H1 (cell line): ENCODE measurements at regions not wholly inside any gene's neighbourhood (a gene's known extent, or its start where the extent isn't known, plus 50 kb on each side); places are given as distances from the start of the nearest gene placed in this dataset.

ENCODE experiments used
- CTCF ChIA-PET: fragments of 300-600 bp; sonication (Branson Sonifier 250); formaldehyde crosslinking; loops from one replicate; lab custom pipeline; 2021; ENCODE audit not compliant: partially characterized antibody; lab: Charles Lee
- POLR2A ChIA-PET: fragments of 300-600 bp; sonication (Branson Sonifier 250); formaldehyde crosslinking; loops from one replicate; lab custom pipeline; 2021; ENCODE audit warnings: inconsistent platforms; ENCODE audit not compliant: partially characterized antibody; lab: Charles Lee
- DNase-seq, 2 experiments: peaks; one replicate each; pipeline versions ENCODE4 v3.0.0 to v3.0.0-alpha.2; 2010 to 2022; ENCODE audit warnings: low spot score in 2 of 2, low read depth in 1 of 2, mixed read lengths in 1 of 2
- FAIRE-seq: peaks from 2 replicates; lab custom pipeline; 2011; peaks lifted over from hg19 to GRCh38; lab: Jason Lieb, UNC
- H2AFZ ChIP-seq: 2 replicates; pipeline ENCODE4 v1.8.1; 2012; ENCODE audit warnings: low read length, inconsistent platforms
- H2AK5ac ChIP-seq: 2 replicates; pipeline ENCODE4 v1.6.1; 2013; ENCODE audit warnings: low read depth, low read length
- H2BK120ac ChIP-seq: replicated peaks from 2 replicates; pipeline ENCODE3; 2013; ENCODE audit warnings: low read depth, low read length, inconsistent platforms
- H2BK12ac ChIP-seq: 2 replicates; pipeline ENCODE4 v1.6.1; 2013; ENCODE audit warnings: low read depth, low read length
- H2BK15ac ChIP-seq: 2 replicates; pipeline ENCODE4 v1.6.1; 2013; ENCODE audit warnings: low read length
- H2BK20ac ChIP-seq: 2 replicates; pipeline ENCODE4 v1.6.1; 2013; ENCODE audit warnings: low read length
- H2BK5ac ChIP-seq: 2 replicates; pipeline ENCODE4 v1.6.1; 2013; ENCODE audit warnings: low read depth, low read length
- H3K14ac ChIP-seq: 2 replicates; pipeline ENCODE4 v1.6.1; 2013; ENCODE audit warnings: inconsistent platforms; ENCODE audit not compliant: insufficient read length
- H3K18ac ChIP-seq: 2 replicates; pipeline ENCODE4 v1.6.1; 2013; ENCODE audit warnings: low read length; ENCODE audit errors: extremely low read depth
- H3K23ac ChIP-seq: 2 replicates; pipeline ENCODE4 v1.6.1; 2013; ENCODE audit warnings: inconsistent platforms; ENCODE audit not compliant: insufficient read length
- H3K23me2 ChIP-seq: 2 replicates; pipeline ENCODE4 v1.6.1; 2013; ENCODE audit warnings: low read depth, low read length
- H3K27ac ChIP-seq: 2 replicates; pipeline ENCODE4 v1.6.1; 2011; ENCODE audit warnings: low read depth, low read length, inconsistent platforms
- H3K27me3 ChIP-seq, 4 experiments: replicated peaks in 1 of 4; 1 replicate in 1 of 4; 2 replicates in 3 of 4; pipeline versions ENCODE4 v1.6.1 to v1.8.1; 2011 to 2013; ENCODE audit warnings: low read length in 3 of 4, mild to moderate bottlenecking in 3 of 4, inconsistent platforms in 2 of 4, mixed read lengths in 2 of 4, moderate library complexity in 1 of 4; ENCODE audit not compliant: control insufficient read depth in 3 of 4, insufficient read depth in 3 of 4; ENCODE audit errors: extremely low read depth in 1 of 4
- H3K36me3 ChIP-seq, 4 experiments: 2 replicates each; pipeline versions ENCODE4 v1.6.1 to v1.8.1; 2011 to 2013; ENCODE audit warnings: mild to moderate bottlenecking in 4 of 4, low read length in 3 of 4, moderate library complexity in 2 of 4, control low read depth in 1 of 4, inconsistent platforms in 1 of 4; ENCODE audit not compliant: insufficient read depth in 4 of 4, control insufficient read depth in 2 of 4
- H3K4ac ChIP-seq: replicated peaks from 2 replicates; pipeline ENCODE3; 2013; ENCODE audit warnings: low read length, low read depth, mixed read lengths, inconsistent platforms; ENCODE audit not compliant: insufficient read length
- H3K4me1 ChIP-seq, 4 experiments: replicated peaks in 1 of 4; 1 replicate in 1 of 4; 2 replicates in 3 of 4; pipeline versions ENCODE4 v1.6.1 to v1.8.1; 2011 to 2013; ENCODE audit warnings: low read length in 3 of 4, inconsistent platforms in 2 of 4, mixed read lengths in 1 of 4; ENCODE audit not compliant: insufficient read depth in 4 of 4, control insufficient read depth in 3 of 4
- H3K4me2 ChIP-seq, 2 experiments: 2 replicates each; pipeline versions ENCODE4 v1.6.1 to v1.8.1; 2011 to 2013; ENCODE audit warnings: low read depth in 2 of 2, low read length in 2 of 2, control low read depth in 1 of 2, inconsistent platforms in 1 of 2, mild to moderate bottlenecking in 1 of 2; ENCODE audit not compliant: insufficient read depth in 1 of 2
- H3K4me3 ChIP-seq, 4 experiments: fragments of 200-600, 300-600 bp in 1 of 4; sonication (generic), shearing (Covaris generic), sonication (Bioruptor Twin) in 1 of 4; 2 replicates each; pipeline versions ENCODE4 v1.5.1 to v1.8.1; 2011 to 2016; ENCODE audit warnings: low read length in 4 of 4, low read depth in 3 of 4, control low read depth in 2 of 4, inconsistent platforms in 2 of 4, mild to moderate bottlenecking in 2 of 4, mixed read lengths in 1 of 4, moderate library complexity in 1 of 4; ENCODE audit not compliant: insufficient read depth in 2 of 4; ENCODE audit errors: extremely low read depth in 1 of 4
- H3K56ac ChIP-seq: replicated peaks from 2 replicates; pipeline ENCODE3; 2013; ENCODE audit warnings: low read depth, mild to moderate bottlenecking, mixed read lengths, low read length, inconsistent platforms; ENCODE audit not compliant: insufficient read length
- H3K79me1 ChIP-seq: 2 replicates; pipeline ENCODE4 v1.6.1; 2013; ENCODE audit warnings: low read depth, low read length, control low read depth
- H3K79me2 ChIP-seq, 2 experiments: 2 replicates each; pipeline versions ENCODE4 v1.6.1 to v1.8.1; 2012 to 2013; ENCODE audit warnings: low read length in 2 of 2, mild to moderate bottlenecking in 2 of 2, inconsistent platforms in 1 of 2; ENCODE audit not compliant: insufficient read depth in 2 of 2, control insufficient read depth in 1 of 2
- H3K9ac ChIP-seq, 4 experiments: replicated peaks in 1 of 4; 1 replicate in 1 of 4; 2 replicates in 3 of 4; pipeline versions ENCODE4 v1.6.1 to v1.8.1; 2011 to 2013; ENCODE audit warnings: low read depth in 3 of 4, low read length in 3 of 4, control low read depth in 2 of 4, mild to moderate bottlenecking in 2 of 4, moderate library complexity in 2 of 4, inconsistent platforms in 1 of 4; ENCODE audit errors: extremely low read depth in 1 of 4
- H3K9me3 ChIP-seq, 2 experiments: 2 replicates each; pipeline versions ENCODE4 v1.6.1 to v1.8.1; 2012 to 2013; ENCODE audit warnings: mild to moderate bottlenecking in 2 of 2, moderate library complexity in 2 of 2, control low read depth in 1 of 2, inconsistent platforms in 1 of 2, low read depth in 1 of 2, low read length in 1 of 2, mixed read lengths in 1 of 2; ENCODE audit not compliant: insufficient read depth in 2 of 2
- H4K20me1 ChIP-seq, 2 experiments: replicated peaks in 1 of 2; 2 replicates each; pipeline versions ENCODE3 to v1.8.1; 2011 to 2013; ENCODE audit warnings: inconsistent platforms in 2 of 2, low read length in 2 of 2, mild to moderate bottlenecking in 1 of 2; ENCODE audit not compliant: insufficient read depth in 2 of 2, control insufficient read depth in 1 of 2
- H4K5ac ChIP-seq: 2 replicates; pipeline ENCODE4 v1.6.1; 2013; ENCODE audit warnings: low read length, low read depth, mixed read lengths, inconsistent platforms; ENCODE audit not compliant: insufficient read length
- H4K8ac ChIP-seq: 2 replicates; pipeline ENCODE4 v1.8.0; 2013; ENCODE audit warnings: mild to moderate bottlenecking, moderate library complexity, low read length, inconsistent platforms; ENCODE audit not compliant: insufficient read depth; ENCODE audit errors: extremely low read depth
- H4K91ac ChIP-seq: replicated peaks from 2 replicates; pipeline ENCODE3; 2013; ENCODE audit warnings: low read length, mixed read lengths, inconsistent platforms; ENCODE audit not compliant: insufficient read length
- BCL11A ChIP-seq, 2 experiments: IDR thresholded peaks; one replicate each; pipeline ENCODE4 v1.6.1; 2011; ENCODE audit warnings: low read depth in 2 of 2, low read length in 2 of 2, mild to moderate bottlenecking in 2 of 2
- CEBPB ChIP-seq: IDR thresholded peaks from 2 replicates; pipeline ENCODE4 v1.6.1; 2012; ENCODE audit warnings: low read depth, low read length
- CHD2 ChIP-seq: IDR thresholded peaks from 2 replicates; pipeline ENCODE4 v1.6.1; 2012; ENCODE audit warnings: low read length, improper control_type of control experiment
- GABPA ChIP-seq: IDR thresholded peaks from 2 replicates; pipeline ENCODE4 v1.6.1; 2011; ENCODE audit warnings: mild to moderate bottlenecking, low read length, moderate library complexity, borderline replicate concordance; ENCODE audit not compliant: insufficient read depth
- JUN ChIP-seq: IDR thresholded peaks from 2 replicates; pipeline ENCODE4 v1.6.1; 2011; ENCODE audit warnings: low read depth, mild to moderate bottlenecking, improper control_type of control experiment, low read length
- NRF1 ChIP-seq: IDR thresholded peaks from 2 replicates; pipeline ENCODE4 v1.6.1; 2011; ENCODE audit warnings: mild to moderate bottlenecking, low read depth, low read length, improper control_type of control experiment
- POLR2A ChIP-seq, 2 experiments: IDR thresholded peaks; 1 replicate in 1 of 2; 2 replicates in 1 of 2; pipeline ENCODE4 v1.6.1; 2011; ENCODE audit warnings: low read depth in 2 of 2, low read length in 2 of 2, mild to moderate bottlenecking in 2 of 2; ENCODE audit errors: control extremely low read depth in 1 of 2
- RXRA ChIP-seq: IDR thresholded peaks from 2 replicates; pipeline ENCODE4 v1.6.1; 2011; ENCODE audit warnings: low read depth, mild to moderate bottlenecking, low read length, moderate library complexity; ENCODE audit not compliant: insufficient read depth
- SIN3A ChIP-seq, 2 experiments: IDR thresholded peaks in 1 of 2; conservative IDR thresholded peaks in 1 of 2; 2 replicates each; pipeline ENCODE4 v1.6.1; 2011 to 2012; ENCODE audit warnings: low read length in 2 of 2, improper control_type of control experiment in 1 of 2, low read depth in 1 of 2, mild to moderate bottlenecking in 1 of 2
- TAF7 ChIP-seq: optimal IDR thresholded peaks from 2 replicates; pipeline ENCODE3; 2011; ENCODE audit warnings: low read depth, mild to moderate bottlenecking, inconsistent platforms, low read length, moderate library complexity, borderline replicate concordance
- TCF12 ChIP-seq: IDR thresholded peaks from 2 replicates; pipeline ENCODE4 v1.6.1; 2011; ENCODE audit warnings: low read depth, mild to moderate bottlenecking, low read length
- TEAD4 ChIP-seq: IDR thresholded peaks from 2 replicates; pipeline ENCODE4 v1.6.1; 2012; ENCODE audit warnings: low read depth, low read length, inconsistent platforms, mixed read lengths
- WGBS, 2 experiments: shearing (Covaris generic) in 1 of 2; methylation state at CpG; one replicate each; pipeline versions ENCODE4 v1.1.6 to v1.1.7; 2013 to 2015; ENCODE audit warnings: low lambda C conversion rate in 2 of 2, mixed read lengths in 2 of 2, inconsistent platforms in 1 of 2, low coverage in 1 of 2, missing lambda C conversion rate in 1 of 2; ENCODE audit not compliant: insufficient replicate concordance in 2 of 2, insufficient coverage in 1 of 2, insufficient read length in 1 of 2; ENCODE audit errors: extremely low coverage in 1 of 2, missing lambda C conversion rate in 1 of 2; 5-methylcytosine and 5-hydroxymethylcytosine counted together
- TF ChIP-seq, protein P1 (sequence below): IDR thresholded peaks from 2 replicates; pipeline ENCODE4 v1.6.1; 2012; ENCODE audit warnings: inconsistent platforms

DNA sequence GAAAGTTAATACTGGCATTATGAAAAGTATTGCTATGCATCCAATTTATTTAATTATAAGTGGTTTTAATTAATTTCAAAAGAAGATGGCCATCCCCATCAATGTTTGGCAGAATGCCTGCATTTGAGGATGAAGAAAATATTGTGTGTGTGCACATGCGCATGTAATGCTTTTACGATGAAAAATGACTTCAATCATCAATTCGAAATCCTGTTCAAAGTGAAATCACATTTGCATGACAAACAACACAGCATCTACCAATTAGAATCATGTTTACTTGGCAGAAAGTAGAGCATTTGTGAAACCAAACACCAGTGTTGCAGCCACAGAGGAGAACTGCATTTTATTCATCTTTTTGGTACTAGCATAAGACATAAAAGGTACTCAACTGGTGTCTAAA is 191.9 kb upstream of the PIRT start:
- Histone ChIP-seq H3K4me3 (no peak overlapping the region), H4K8ac (no peak overlapping the region), H2BK20ac (no peak overlapping the region), H2BK15ac (no peak overlapping the region), H4K20me1 (no peaks in the 10 kb centered on the region), H3K18ac (no peak overlapping the region), H3K9me3 (peaks cover 0 to 2% of the 10 kb centered on the region in 2 experiments; a peak in 1 of 4 replicates), H3K27ac (no peak overlapping the region), H3K14ac (no peak overlapping the region), H3K23ac (no peak overlapping the region), H3K56ac (no peak overlapping the region), H2BK5ac (no peak overlapping the region), H3K79me1 (no peaks in the 10 kb centered on the region), H3K23me2 (no peaks in the 10 kb centered on the region), H4K91ac (no peak overlapping the region), H3K27me3 (peaks cover 0 to 1% (median 0%) of the 10 kb centered on the region in 4 experiments; a peak in 1 of 7 replicates), H3K4me2 (no peak overlapping the region), H3K79me2 (no peaks in the 10 kb centered on the region), H2BK120ac (no peak overlapping the region), H2AK5ac (no peak overlapping the region), H2AFZ (no peak overlapping the region), H3K4me1 (peaks cover 0 to 6% (median 0%) of the 10 kb centered on the region in 4 experiments; a peak in 1 of 7 replicates), H3K36me3 (no peaks in the 10 kb centered on the region), H4K5ac (no peak overlapping the region), H2BK12ac (no peak overlapping the region), H3K9ac (no peak overlapping the region), H3K4ac (no peak overlapping the region)
- WGBS, 2 experiments: 87% methylated on average over 3 of the region's 3 CpGs; no CpG with 5 or more reads in 1 of the 2 experiments
- POLR2A ChIA-PET: no interaction called here
- no peak for DNase-seq
- CTCF ChIA-PET: interaction anchor here (0.9 kb wide), 1 partner anchor 144 kb away, joined by 3 read pairs; no protein-coding TSS in a partner anchor
- FAIRE-seq: no peak
- no peak for TF ChIP-seq JUN
- TF ChIP-seq RXRA: no peak
- no peak for TF ChIP-seq TAF7
- TF ChIP-seq TEAD4: no peak
- no peak for TF ChIP-seq CEBPB
- no peak for TF ChIP-seq CHD2
- TF ChIP-seq NRF1: no peak
- TF ChIP-seq, protein P1, sequence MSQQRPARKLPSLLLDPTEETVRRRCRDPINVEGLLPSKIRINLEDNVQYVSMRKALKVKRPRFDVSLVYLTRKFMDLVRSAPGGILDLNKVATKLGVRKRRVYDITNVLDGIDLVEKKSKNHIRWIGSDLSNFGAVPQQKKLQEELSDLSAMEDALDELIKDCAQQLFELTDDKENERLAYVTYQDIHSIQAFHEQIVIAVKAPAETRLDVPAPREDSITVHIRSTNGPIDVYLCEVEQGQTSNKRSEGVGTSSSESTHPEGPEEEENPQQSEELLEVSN: no peak
- TF ChIP-seq GABPA: no peak
- no peak for TF ChIP-seq BCL11A (IDR thresholded peaks at IDR 0.05; ENCODE audit: low read depth in 2 of 2, low read length in 2 of 2)
- TF ChIP-seq SIN3A (conservative IDR thresholded peaks at IDR 0.05 in 1 of 2, IDR thresholded peaks at IDR 0.05 in 1 of 2; ENCODE audit: low read depth in 1 of 2, low read length in 2 of 2): no peak
- TF ChIP-seq TCF12: no peak
- TF ChIP-seq POLR2A (IDR thresholded peaks at IDR 0.05; ENCODE audit: control extremely low read depth in 1 of 2, low read depth in 2 of 2, low read length in 2 of 2): no peak
